ENCODE measurements at regions not wholly inside any gene's neighbourhood (a gene's known extent, or its start where the extent isn't known, plus 50 kb on each side); places are given as distances from the start of the nearest gene placed in this dataset.

- Histone ChIP-seq H3K9me3 (ENCODE audit: insufficient read depth in 2 of 2, low read depth in 1 of 2, low read length in 1 of 2) (no peaks in the 10 kb centered on the region), H3K4me3 (ENCODE audit: extremely low read depth in 1 of 4, insufficient read depth in 2 of 4, low read depth in 3 of 4, low read length in 4 of 4) (no peak overlapping the region), H2AFZ (ENCODE audit: low read length) (no peak overlapping the region), H3K9ac (replicated peaks in 1 of 4; ENCODE audit: extremely low read depth in 1 of 4, low read depth in 3 of 4, low read length in 3 of 4) (no peak overlapping the region), H2BK20ac (ENCODE audit: low read length) (no peak overlapping the region), H2BK15ac (ENCODE audit: low read length) (no peak overlapping the region), H2BK120ac (replicated peaks; ENCODE audit: low read depth, low read length) (no peak overlapping the region), H3K4me1 (replicated peaks in 1 of 4; ENCODE audit: control insufficient read depth in 3 of 4, insufficient read depth in 4 of 4, low read length in 3 of 4) (peaks cover 0 to 2% (median 0%) of the 10 kb centered on the region in 4 experiments; a peak in 1 of 7 replicates), H3K23me2 (ENCODE audit: low read depth, low read length) (no peaks in the 10 kb centered on the region), H3K79me2 (ENCODE audit: control insufficient read depth in 1 of 2, insufficient read depth in 2 of 2, low read length in 2 of 2) (no peaks in the 10 kb centered on the region), H2BK5ac (ENCODE audit: low read depth, low read length) (no peak overlapping the region), H3K36me3 (ENCODE audit: control insufficient read depth in 2 of 4, insufficient read depth in 4 of 4, low read length in 3 of 4) (no peaks in the 10 kb centered on the region), H3K79me1 (ENCODE audit: low read depth, low read length) (no peaks in the 10 kb centered on the region), H3K14ac (ENCODE audit: insufficient read length) (no peak overlapping the region), H3K4me2 (ENCODE audit: insufficient read depth in 1 of 2, low read depth in 2 of 2, low read length in 2 of 2) (no peak overlapping the region), H4K91ac (replicated peaks; ENCODE audit: insufficient read length, low read length) (no peak overlapping the region), H4K5ac (ENCODE audit: insufficient read length, low read depth, low read length) (no peak overlapping the region), H2AK5ac (ENCODE audit: low read depth, low read length) (no peak overlapping the region), H3K27me3 (replicated peaks in 1 of 4; ENCODE audit: control insufficient read depth in 3 of 4, extremely low read depth in 1 of 4, insufficient read depth in 3 of 4, low read length in 3 of 4) (no peaks in the 10 kb centered on the region), H4K20me1 (replicated peaks in 1 of 2; ENCODE audit: control insufficient read depth in 1 of 2, insufficient read depth in 2 of 2, low read length in 2 of 2) (no peaks in the 10 kb centered on the region), H3K4ac (replicated peaks; ENCODE audit: insufficient read length, low read depth, low read length) (no peak overlapping the region), H3K27ac (ENCODE audit: low read depth, low read length) (no peak overlapping the region), H2BK12ac (ENCODE audit: low read depth, low read length) (no peak overlapping the region), H3K56ac (replicated peaks; ENCODE audit: insufficient read length, low read depth, low read length) (no peak overlapping the region), H3K18ac (ENCODE audit: extremely low read depth, low read length) (no peak overlapping the region), H3K23ac (ENCODE audit: insufficient read length) (no peak overlapping the region), H4K8ac (ENCODE audit: extremely low read depth, insufficient read depth, low read length) (no peak overlapping the region)
- ChIA-PET CTCF (ENCODE audit: partially characterized antibody) (interaction anchor here (1.0 kb wide), 1 partner anchor 10 kb away, joined by 3 read pairs; no protein-coding TSS in a partner anchor), POLR2A (ENCODE audit: partially characterized antibody) (no interaction called here)
- 95% methylated on average over 1 of the region's 1 CpG; no CpG with 5 or more reads in 1 of the 2 experiments for WGBS, 2 experiments (ENCODE audit: extremely low coverage in 1 of 2, insufficient coverage in 1 of 2, insufficient read length in 1 of 2, insufficient replicate concordance in 2 of 2, low coverage in 1 of 2, low lambda C conversion rate in 2 of 2, missing lambda C conversion rate in 1 of 2)
- no peak for DNase-seq (ENCODE audit: low read depth in 1 of 2, low spot score in 2 of 2)
- no peak for TF ChIP-seq USF2 (IDR thresholded peaks at IDR 0.05; ENCODE audit: low read length)
- no peak for TF ChIP-seq BCL11A (IDR thresholded peaks at IDR 0.05; ENCODE audit: low read depth in 2 of 2, low read length in 2 of 2)
- no peak for TF ChIP-seq ASH2L (IDR thresholded peaks at IDR 0.05; ENCODE audit: low read length)
- TF ChIP-seq YY1 (IDR thresholded peaks at IDR 0.05; ENCODE audit: low read depth, low read length) = no peak
- TF ChIP-seq POLR2AphosphoS5 (IDR thresholded peaks at IDR 0.05; ENCODE audit: low read depth, low read length) = no peak
- TF ChIP-seq CBX5 (IDR thresholded peaks at IDR 0.05; ENCODE audit: low read depth, low read length) = no peak
- FAIRE-seq = no peak
These were observed 180.6 kb upstream of the LRRN1 start for GRCh38 chr3:3618623-3619022.

Data from H1 (cell line).